T-helper 9 cell (primary cell): ENCODE measurements at regions not wholly inside any gene's neighbourhood (a gene's known extent, or its start where the extent isn't known, plus 50 kb on each side); places are given as distances from the start of the nearest gene placed in this dataset.

Experiments used
- DNase-seq: peaks from one replicate; pipeline ENCODE4 v3.0.0-alpha.2; 2020

DNA sequence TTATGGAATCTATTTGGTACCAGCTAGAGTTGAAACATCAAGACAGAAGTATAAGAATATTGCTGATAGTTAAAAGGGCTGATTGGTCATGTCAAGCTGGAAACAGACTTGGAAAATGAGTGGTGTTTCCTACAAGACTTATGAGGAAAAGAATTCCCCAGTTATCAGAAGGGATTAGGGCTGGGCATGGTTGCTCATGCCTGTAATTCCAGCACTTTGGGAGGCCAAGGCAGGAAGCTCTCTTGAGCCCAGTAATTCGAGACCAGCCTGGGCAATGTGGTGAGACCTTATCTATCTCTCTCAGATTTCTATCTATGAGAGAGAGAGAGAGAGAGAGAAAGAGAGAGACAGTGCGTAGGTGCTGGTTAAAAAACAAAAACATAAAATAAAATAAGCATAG is 139.5 kb upstream of the PMFBP1 start:
- DNase-seq, result no peak

DNA sequence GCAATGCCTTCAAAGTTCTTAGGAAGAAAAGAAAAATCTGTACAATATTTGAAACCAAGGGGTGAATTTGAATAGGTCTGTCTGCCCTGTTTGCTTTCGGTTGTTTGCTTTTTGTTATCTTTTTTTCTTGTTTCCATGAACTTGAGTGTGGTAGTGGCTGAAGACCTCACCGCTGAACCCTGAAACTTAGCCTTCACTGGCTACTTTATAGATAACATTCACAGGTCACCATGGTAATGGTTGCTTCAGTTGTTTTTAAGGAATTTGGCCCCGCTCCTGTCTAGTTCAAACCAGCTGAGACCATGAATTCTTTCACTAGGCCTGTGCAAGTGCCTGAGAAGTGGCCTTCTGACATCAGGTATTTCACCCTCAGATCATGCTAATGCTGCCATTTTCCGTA is 137.0 kb upstream of the PMFBP1 start:
- DNase-seq, result no peak

DNA sequence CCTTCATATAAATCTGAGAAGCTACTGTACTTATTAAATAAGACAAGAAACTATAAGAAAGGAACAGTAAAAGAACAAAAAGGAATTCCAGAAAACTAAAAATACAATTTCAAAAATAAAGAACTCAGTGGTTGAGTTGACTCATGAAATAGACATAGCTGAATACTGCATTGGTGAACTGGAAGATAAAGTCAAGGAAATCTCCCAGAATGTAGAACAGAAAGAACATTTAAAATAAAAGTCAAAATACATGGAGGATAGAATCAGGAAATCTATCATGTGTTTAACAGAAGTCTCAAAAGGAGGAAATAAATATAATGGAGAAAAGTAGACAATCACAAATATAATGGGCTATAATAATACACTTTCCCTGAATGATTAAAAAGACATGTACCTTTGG is 136.4 kb upstream of the PMFBP1 start:
- no peak for DNase-seq

DNA sequence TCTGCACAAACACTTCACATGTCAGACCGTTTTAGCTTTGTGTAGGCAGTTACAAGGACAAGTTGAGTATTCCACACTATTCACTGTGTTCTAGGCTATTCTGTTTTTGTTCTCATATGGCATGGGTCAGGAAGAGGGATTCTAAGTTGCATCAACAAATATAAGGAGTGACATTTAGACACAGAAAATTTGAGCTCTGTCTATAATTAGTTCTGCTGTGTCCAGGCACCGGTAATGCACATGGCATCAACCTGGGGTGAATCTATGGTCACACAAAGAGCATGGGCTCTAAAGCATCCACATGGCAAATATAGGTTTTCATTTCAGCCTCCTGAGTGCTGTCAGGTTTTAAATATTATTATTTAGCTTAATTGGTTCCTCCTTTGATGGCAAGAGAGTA is 130.4 kb upstream of the PMFBP1 start:
- no peak for DNase-seq

DNA sequence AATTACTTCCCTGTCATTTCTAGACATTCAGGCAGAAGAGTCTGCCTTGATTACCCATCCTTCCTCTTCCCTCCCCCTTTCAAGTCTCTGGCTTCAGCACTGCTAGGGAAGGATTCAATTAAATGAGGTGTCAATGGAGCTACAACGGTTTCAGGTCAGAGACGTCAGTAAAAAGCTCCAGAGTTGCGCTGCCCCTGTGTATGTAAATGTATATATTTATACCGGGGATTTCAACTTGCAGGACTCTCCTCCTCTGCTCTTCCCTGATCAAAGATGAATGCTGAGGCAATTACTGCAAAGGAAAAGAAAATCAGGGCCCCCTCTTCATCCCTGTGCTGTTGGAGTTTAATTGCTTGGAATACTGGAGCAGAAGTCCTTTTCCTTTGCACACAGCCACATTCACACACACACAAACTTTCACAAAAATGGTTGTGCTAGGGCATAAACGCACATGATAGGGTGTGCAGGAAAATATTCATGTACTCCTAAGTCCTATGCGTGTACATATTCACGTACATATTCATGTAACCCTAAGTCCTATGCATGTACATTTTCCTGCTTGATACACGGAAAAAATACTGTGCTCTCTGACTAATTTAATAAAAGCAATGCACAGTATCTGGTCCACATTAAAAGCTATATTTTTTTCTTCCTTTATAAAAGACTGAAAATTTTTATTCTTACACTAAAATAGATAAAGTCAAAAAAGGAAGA is 129.7 kb upstream of the PMFBP1 start:
- DNase-seq, result no peak

DNA sequence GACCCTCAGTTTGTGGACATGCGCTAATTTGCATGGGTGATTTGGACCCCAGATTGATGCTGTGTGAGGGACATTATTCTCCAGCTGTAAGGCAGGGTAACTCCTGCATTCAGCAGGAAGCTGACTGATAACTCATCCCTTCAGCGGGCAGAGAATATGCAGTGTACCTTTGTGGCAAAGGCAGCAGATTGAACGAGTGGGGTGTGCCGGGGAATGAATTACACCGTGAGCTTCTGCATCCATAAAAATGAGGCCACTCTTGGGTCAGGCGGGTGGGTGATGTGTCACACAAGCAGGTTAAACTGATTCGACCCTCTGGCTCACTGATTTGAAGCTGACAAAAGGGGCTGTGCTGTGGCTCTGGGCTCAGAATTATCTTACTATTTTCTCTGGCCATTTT is 128.9 kb upstream of the PMFBP1 start:
- DNase-seq, result no peak

DNA sequence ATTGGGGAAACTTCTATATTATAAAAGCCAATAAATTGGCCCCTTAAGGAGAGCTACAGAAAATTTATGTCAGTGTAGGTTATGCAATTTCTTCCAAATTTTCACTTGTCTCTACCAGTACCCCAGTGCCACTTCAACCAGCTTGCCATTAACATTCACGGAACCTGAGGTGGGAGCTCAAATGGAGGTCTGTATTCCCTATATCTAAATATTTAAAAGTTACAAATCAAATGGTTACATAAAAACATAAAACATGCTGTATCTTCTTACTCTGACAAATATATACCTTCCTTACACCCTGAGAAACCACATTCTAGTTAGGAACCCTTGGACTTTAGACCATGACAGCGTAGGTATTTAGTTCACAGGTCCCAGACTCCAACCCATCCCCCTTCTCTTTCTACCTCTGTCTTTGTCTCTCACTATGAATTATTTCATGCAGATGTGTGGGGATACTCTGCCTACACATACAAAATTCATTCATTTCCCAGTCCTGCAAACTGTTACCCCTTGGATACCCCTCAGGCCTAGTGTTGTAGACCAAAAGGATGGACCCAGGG is 127.8 kb upstream of the PMFBP1 start:
- DNase-seq, result no peak

DNA sequence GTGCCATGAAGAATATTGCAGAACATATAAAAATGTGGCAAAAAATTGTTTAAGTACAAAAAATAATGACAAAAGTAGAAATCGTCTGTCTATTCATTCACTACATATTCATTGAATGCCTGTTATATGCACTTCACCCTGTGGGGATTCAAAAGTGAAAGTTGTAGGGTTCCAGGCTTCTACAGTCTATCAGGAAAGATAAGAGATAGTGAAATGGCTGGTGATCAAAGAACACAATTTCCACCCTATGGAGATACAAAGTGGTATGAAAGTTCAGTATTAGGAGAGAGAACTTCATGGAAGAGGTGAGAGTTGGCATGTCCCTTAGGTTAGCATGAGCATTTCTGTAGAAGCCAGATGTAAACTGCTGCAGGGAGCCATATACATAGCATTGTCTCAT is 127.0 kb upstream of the PMFBP1 start:
- DNase-seq, result no peak

DNA sequence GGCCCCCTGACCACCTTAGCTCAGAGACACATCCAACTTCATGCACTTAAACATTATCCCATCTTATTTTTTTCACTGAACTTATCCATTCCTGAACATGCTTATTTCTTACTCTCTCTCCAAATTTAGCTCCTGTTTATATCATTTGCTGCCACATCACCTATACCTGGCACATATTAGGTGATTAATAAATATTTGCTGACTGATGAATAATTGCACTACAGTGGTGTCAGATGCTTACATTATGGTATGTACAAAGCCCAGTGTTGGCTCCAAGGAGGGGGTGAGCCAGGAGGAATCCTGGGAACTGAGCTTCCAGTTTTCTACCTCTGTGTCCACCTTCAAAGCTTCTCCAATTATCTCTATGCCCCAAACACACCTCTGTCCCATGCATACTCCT is 124.0 kb upstream of the PMFBP1 start:
- no peak for DNase-seq

DNA sequence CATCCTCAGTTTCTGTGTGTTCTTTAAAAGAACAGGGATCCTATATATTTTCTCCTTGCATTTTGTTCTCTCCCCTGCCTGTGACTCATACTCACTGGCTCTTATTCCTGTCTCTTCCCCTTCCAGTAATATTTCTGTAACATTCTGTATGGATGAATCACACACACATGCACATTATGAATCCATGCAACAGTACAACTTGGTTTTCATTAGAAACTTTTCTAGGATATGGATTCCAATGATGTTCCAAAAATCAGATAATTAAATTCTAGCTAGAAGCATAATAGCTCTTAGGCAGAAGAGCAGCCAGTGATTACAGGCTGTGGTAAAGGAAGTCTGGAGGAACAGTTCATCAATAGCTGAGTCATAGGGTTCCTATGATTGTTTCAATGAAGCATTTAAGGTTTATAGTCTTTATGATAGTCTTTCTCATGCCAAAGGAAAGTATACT is 119.6 kb upstream of the PMFBP1 start:
- DNase-seq, result no peak

DNA sequence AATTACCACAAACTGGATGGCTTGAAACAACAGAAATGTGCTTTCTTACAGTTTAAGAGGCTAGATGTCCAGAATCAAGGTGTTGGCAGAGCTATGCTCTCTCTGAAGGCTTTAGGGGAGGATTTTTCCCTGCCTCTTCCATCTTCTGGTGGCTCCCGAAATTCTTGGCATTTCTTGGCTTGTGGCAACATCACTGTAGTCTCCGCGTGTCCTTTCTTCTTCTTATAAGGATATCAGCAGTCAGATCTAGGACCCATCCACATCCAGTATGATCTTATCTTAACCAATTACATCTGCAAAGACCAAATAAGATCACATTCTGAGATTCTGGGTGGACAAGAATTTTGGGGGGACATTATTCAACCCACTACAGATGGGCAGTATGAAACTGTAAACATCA is 119.2 kb upstream of the PMFBP1 start:
- no peak for DNase-seq

DNA sequence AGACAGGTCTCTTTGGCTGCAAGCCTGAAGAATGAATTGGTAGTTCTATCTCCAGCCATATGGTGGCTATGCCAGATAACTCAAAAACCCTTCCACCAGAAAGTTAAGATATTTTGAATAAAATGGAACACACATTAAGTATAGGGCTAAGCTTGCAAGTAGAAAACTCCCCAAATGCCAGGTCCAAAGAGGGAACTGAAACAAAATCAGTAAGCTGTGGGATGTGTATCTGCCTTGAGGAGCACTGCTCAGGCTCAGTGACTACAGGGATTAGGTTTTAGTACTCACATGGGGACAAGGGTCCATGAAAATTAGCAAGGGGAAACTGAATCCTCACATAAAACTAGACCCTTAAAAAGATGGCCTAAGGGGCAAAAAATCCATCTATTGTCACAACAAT is 115.7 kb upstream of the PMFBP1 start:
- DNase-seq, result no peak

DNA sequence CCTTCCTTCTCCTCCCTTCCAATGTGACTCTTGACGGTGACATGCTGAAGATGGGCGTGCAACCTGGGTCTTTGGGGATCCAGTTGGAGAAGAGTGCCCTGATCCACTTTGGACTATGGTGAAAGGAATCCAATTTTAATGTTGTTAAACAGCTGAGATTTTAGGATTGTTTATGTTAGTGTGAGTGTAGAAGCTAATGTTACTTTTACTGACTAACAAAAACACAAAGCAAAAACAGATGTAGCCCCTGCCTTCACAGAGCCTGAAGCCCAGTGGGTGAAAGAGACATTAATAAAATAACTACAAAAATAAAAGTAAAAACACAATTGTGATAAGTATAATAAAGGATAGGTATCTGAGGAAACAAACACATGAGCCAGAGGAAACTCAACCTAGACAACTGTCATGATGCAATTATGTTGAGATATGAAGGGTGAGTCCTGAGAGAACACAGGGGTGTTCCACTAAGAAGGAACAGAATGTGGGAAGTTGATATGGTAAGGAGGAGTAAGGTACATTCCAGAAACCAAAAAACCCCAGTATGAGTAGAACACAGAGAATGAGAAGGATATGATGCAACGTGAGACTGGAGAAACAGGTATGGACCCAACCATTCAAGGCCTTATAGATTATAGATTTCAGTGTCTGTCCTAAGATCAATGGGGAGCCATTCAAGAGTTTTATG is 115.1 kb upstream of the PMFBP1 start:
- no peak for DNase-seq

DNA sequence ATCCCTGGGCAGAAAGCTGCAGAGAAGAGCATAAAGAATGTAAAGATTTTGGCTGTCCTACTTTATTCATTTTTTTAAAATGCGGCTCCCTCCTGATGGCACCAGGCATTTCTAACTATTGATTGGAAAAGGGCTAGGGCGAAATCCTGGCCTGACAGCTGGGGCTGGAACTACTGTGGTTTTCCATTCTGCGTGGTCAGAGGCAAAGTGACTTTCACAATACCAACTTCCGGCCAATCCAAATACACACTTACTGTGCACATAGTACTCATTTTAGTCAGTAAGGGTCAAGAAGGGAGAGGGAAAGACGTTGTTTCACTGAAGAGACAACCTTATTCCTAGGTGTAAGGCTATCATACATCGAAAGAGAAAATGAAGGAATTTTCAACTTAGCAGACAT is 113.8 kb upstream of the PMFBP1 start:
- no peak for DNase-seq

DNA sequence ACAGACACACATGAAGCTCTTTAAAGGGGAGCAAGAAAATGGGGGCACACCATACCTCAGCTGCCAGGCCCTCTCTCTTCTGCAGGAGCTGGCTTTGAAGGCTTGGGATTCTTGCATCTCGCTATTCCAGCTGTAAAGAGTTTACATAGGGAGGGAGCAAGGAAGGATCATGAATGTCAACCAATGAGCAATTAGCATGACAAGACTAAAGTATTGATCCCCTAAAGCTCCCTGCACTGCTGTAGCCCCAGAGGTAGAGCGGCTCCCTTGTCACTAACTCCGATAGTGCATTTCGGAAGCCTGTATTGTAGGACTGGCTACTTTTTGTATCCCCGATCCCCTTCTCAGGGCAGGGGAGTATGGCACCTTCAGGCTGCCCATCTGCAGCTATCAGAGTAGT is 113.4 kb upstream of the PMFBP1 start:
- DNase-seq, result no peak

DNA sequence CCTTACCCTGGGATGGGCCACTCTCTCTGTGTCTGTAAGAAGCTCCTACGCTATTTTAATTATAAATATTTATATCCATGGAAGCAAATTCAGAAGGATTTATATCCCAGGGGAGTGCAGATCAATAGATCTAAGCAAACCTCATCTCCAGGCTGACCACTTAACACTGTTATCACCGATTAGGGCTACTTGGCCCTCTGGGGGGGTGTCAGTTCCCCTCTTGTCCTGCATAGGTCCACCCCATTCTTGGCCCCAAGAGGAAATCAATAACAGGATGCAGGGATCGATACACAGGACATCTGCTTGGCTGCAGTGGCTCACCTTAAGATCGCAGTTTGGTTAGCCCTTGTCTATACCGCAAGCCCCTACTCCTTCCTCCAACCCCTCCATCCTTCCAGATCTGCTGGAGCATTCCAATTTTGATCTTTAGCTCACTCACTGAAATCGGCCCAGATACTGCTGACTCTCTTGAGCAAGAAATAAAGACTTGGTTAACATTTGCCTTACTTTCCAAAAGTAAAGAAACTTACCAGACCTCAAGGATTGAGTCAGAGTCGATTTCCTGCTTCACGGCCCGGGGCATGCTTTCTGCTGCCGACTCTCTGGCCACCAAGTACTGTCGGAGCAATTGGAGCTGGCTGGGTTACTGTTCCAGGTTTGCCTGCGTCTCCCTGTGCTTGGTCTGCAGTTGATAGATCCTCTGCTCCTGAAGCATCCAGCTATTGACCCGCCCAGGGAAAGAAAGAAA is 112.3 kb upstream of the PMFBP1 start:
- no peak for DNase-seq

DNA sequence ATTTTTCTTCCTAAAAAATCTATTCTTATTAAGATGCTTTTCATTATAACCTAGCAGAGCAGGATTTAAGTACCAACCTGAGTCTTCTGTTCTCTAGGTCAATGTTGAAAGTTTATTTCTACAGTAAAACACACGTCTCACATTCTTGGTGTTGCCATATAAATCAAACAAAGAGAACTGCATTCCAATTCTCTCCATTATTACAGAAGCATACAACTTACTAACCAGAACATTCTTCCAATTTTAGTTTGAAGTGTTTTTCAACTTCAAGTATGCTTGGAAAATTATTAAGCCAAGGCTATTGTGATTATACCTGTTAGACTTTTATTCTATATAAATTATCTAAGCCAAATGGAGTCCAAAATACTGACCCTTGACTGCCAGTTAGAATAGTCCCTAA is 110.4 kb upstream of the PMFBP1 start:
- DNase-seq, result no peak

DNA sequence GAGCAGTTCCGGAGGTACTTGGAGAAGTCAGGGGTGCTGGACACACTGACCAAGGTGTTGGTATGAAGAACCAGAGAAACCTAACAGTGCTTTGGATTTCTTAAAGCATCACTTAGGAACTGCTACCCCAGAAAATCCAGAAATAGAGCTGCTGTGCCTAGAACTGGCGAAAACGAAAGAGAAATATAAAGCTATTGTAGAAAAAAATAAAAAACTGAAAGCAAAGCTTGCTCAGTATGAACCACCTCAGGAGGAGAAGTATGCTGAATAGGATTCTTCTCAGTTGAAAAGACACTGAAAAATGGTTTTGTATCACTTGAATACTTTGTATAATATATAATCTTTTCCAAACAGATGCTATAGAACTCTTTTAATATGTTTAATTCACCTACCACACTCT is 106.3 kb upstream of the PMFBP1 start:
- DNase-seq, result no peak

DNA sequence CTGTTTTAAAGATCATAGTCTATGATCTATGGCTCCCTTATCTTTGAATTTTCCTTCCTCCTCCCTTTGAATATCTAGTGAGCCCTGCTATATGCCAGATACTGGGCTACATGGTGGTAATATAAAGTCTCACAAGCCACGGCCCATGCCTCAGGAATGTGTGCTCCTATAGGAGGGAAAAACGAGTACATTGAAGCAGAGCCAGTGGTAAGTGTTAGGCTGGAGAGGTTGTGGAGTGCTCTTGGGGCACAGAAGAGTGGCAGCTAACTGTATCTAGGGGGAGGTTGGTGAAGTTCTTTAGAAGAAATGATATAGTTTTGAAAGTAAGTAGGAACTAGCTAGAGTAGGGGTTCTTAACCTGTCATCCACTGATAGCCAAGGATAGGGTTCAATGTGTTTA is 105.8 kb upstream of the PMFBP1 start:
- no peak for DNase-seq

DNA sequence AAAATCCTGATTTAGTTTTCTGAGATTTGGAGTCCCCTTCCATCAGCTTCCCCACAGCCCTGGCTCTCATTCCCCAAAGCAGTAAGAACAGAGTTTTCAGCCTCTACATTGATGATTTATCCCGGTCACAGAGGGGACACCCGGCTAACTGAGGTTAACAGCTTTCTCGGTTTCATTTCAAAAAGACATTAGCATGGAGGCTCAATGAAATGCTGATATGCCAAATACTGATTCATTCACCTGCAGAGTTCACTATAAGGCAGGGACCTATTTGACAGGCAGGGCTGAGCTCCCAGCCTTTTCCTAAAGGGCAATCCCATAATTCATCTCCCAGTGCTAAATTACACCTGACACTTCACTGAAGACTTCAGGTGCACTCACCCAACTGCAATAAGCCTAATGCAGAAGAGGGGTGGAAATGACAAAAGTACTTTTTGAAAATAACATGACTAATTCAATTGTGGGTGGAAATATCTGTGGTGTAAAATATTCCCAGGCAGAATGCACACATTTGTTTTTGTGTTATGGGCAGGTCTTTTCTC is 99.8 kb upstream of the PMFBP1 start:
- DNase-seq, result no peak

DNA sequence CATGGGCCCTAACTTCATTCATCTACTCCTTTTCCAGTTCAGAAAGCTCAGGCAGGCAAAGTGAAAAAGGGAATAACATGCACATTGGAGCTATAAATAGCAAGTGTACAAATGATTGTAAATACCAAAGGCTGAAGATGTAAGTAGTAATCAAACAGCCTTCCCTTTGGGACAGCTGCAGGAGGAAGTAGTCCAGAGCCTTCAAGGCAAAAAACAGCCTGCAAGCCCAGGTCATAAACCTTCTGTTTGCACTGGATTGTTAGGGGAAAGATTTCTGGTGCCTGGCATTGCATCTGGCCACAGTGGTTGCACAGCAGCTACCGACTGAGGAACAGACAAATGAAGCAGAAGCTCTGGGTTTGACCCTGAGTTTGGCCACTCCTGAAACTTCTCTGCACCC is 98.6 kb upstream of the PMFBP1 start:
- no peak for DNase-seq

DNA sequence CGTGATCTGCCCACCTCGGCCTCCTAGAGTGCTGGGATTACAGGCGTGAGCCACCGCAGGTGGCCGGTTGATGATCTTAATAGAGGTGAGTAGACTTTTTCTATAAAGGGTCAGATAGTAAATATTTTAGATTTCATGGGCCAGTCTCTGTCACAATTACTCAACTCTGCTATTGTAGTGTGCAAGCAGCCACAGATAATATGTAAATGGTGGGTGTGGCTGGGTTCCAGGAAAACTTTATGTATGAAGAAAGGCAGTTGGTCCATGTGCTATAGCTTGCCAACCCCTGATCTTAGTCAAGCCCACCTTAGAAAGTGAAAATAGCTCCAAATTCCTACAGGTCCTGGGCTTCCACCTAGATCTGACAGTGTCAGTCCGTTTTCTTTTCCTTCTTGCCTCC is 94.9 kb upstream of the PMFBP1 start:
- no peak for DNase-seq

DNA sequence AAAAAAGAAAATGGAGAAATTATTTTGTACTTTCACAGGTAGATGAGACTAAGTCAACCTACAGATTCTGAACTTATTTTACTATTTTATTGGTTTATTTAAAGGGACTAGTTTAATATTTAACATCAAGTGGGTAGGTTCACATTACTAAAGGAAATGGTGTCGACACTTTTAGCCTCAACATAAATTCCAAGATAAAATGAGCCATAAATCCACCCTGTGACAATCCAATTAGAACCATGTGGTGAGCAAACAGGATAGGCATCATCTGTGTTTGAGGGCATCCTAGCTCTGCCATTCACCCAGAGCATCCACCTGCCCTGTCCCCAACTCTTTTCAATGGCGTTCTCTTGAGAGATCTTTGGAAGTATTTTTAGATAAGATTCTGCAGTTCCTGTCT is 92.8 kb upstream of the PMFBP1 start:
- DNase-seq, result no peak

DNA sequence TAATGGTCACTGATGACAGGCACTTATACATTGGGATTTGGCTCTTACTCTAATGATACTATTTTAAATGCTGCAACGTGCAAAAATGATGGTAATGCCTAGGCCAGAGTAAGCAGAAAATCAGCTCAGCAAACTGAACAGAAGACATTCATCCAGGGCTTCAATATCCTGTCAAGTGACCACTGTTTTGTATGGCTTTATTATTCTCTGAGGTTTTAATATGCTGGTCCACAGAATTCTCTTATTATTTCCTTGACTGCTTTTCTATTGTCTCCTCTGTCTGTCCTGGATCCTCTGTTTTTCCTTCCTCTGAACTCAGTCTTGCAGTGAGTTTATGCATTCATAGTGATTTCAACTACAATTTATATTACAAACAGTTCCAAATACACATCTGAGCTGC is 90.8 kb upstream of the PMFBP1 start:
- DNase-seq, result no peak
